HFFc6 (cell line): ENCODE measurements at regions not wholly inside any gene's neighbourhood (a gene's known extent, or its start where the extent isn't known, plus 50 kb on each side); places are given as distances from the start of the nearest gene placed in this dataset.

Source experiments
- DNase-seq: peaks from one replicate; pipeline ENCODE4 v3.0.0-alpha.2; 2018
- H3K27ac Mint-ChIP-seq: 2 replicates; pipeline ENCODE4 v1.8.0; 2020; ENCODE audit warnings: mild to moderate bottlenecking, mixed read lengths
- H3K27me3 Mint-ChIP-seq: 2 replicates; pipeline ENCODE4 v1.8.0; 2021; ENCODE audit warnings: mild to moderate bottlenecking, moderate library complexity, mixed read lengths; ENCODE audit not compliant: insufficient read depth
- H3K36me3 Mint-ChIP-seq: 2 replicates; pipeline ENCODE4 v1.8.0; 2021; ENCODE audit warnings: low read depth, mixed read lengths
- H3K4me1 Mint-ChIP-seq: 2 replicates; pipeline ENCODE4 v1.8.0; 2020; ENCODE audit warnings: low read depth, mixed read lengths
- H3K4me3 Mint-ChIP-seq: 2 replicates; pipeline ENCODE4 v1.8.0; 2020; ENCODE audit warnings: mild to moderate bottlenecking, moderate library complexity, mixed read lengths
- H3K9me3 Mint-ChIP-seq: 2 replicates; pipeline ENCODE4 v1.8.0; 2020; ENCODE audit warnings: mild to moderate bottlenecking, mixed read lengths
- CTCF ChIP-seq: fragments of 200-600 bp; sonication (generic); IDR thresholded peaks from 2 replicates; pipeline ENCODE4 v1.5.0; 2021; ENCODE audit warnings: antibody characterized with exemption, mild to moderate bottlenecking

- no peak overlapping the region for H3K27ac Mint-ChIP-seq
These were observed 323.7 kb downstream of the MIAT start for GRCh38 chr22:26981111-26981510.

GRCh38 chr22:26981541-26981940, 324.2 kb downstream of the MIAT start:
- H3K36me3 Mint-ChIP-seq, result no peaks in the 10 kb centered on the region
- no peak overlapping the region for H3K27ac Mint-ChIP-seq
- H3K9me3 Mint-ChIP-seq, result no peaks in the 10 kb centered on the region
- no peak overlapping the region for H3K4me3 Mint-ChIP-seq
- no peaks in the 10 kb centered on the region for H3K4me1 Mint-ChIP-seq
- H3K27me3 Mint-ChIP-seq, result peaks cover 24% of the 10 kb centered on the region
- TF ChIP-seq CTCF, result no peak
- no peak for DNase-seq

More at GRCh38 chr22:26981111-26981510, 323.7 kb downstream of the MIAT start:
- Mint-ChIP-seq H3K4me3 (no peak overlapping the region), H3K4me1 (no peaks in the 10 kb centered on the region), H3K27me3 (peaks cover 24% of the 10 kb centered on the region), H3K9me3 (no peaks in the 10 kb centered on the region), H3K36me3 (no peaks in the 10 kb centered on the region)
- no peak for TF ChIP-seq CTCF
- no peak for DNase-seq

GRCh38 chr22:26983311-26983710, 325.9 kb downstream of the MIAT start:
- no peaks in the 10 kb centered on the region for H3K36me3 Mint-ChIP-seq
- no peaks in the 10 kb centered on the region for H3K4me1 Mint-ChIP-seq
- no peak overlapping the region for H3K27ac Mint-ChIP-seq
- H3K4me3 Mint-ChIP-seq, result no peak overlapping the region
- no peaks in the 10 kb centered on the region for H3K9me3 Mint-ChIP-seq
- TF ChIP-seq CTCF, result no peak
- DNase-seq, result no peak
- H3K27me3 Mint-ChIP-seq, result peaks cover 19% of the 10 kb centered on the region

GRCh38 chr22:26985206-26985605, 327.8 kb downstream of the MIAT start:
- no peak for DNase-seq
- no peaks in the 10 kb centered on the region for H3K9me3 Mint-ChIP-seq

GRCh38 chr22:26985931-26986782, 328.8 kb downstream of the MIAT start:
- Mint-ChIP-seq H3K27ac (no peak overlapping the region), H3K9me3 (no peaks in the 10 kb centered on the region), H3K36me3 (no peaks in the 10 kb centered on the region), H3K4me1 (no peaks in the 10 kb centered on the region), H3K27me3 (peaks cover 23% of the 10 kb centered on the region), H3K4me3 (no peak overlapping the region)
- no peak for DNase-seq
- TF ChIP-seq CTCF, result no peak

More at GRCh38 chr22:26985206-26985605, 327.8 kb downstream of the MIAT start:
- no peak for TF ChIP-seq CTCF
- no peaks in the 10 kb centered on the region for H3K36me3 Mint-ChIP-seq
- no peak overlapping the region for H3K27ac Mint-ChIP-seq
- peaks cover 19% of the 10 kb centered on the region for H3K27me3 Mint-ChIP-seq
- no peak overlapping the region for H3K4me3 Mint-ChIP-seq
- H3K4me1 Mint-ChIP-seq, result no peaks in the 10 kb centered on the region
